HUES64 (cell line): ENCODE measurements at regions not wholly inside any gene's neighbourhood (a gene's known extent, or its start where the extent isn't known, plus 50 kb on each side); places are given as distances from the start of the nearest gene placed in this dataset.

Experiments
- H3K27ac ChIP-seq: 2 replicates; pipeline ENCODE4 v1.7.0; 2013; ENCODE audit warnings: low read depth, low read length, inconsistent platforms
- H3K27me3 ChIP-seq: 2 replicates; pipeline ENCODE4 v1.6.1; 2013; ENCODE audit warnings: mild to moderate bottlenecking, low read length; ENCODE audit not compliant: insufficient read depth
- H3K36me3 ChIP-seq: 2 replicates; pipeline ENCODE4 v1.6.1; 2013; ENCODE audit warnings: mild to moderate bottlenecking, low read length; ENCODE audit not compliant: insufficient read depth
- H3K4me1 ChIP-seq: 2 replicates; pipeline ENCODE4 v1.6.1; 2013; ENCODE audit warnings: mild to moderate bottlenecking, low read length, moderate library complexity; ENCODE audit not compliant: insufficient read depth
- H3K4me3 ChIP-seq: 2 replicates; pipeline ENCODE4 v1.5.1; 2013; ENCODE audit warnings: mild to moderate bottlenecking, low read length, moderate library complexity
- H3K9ac ChIP-seq: 2 replicates; pipeline ENCODE4 v1.6.1; 2013; ENCODE audit warnings: mild to moderate bottlenecking, low read depth, low read length
- H3K9me3 ChIP-seq: 2 replicates; pipeline ENCODE4 v1.6.1; 2013; ENCODE audit warnings: low read depth, low read length; ENCODE audit not compliant: insufficient read depth
- WGBS: fragments of 150-250, 120-280 bp; methylation state at CpG from one replicate; pipeline ENCODE4 v1.1.7; 2013; ENCODE audit warnings: missing lambda C conversion rate; 5-methylcytosine and 5-hydroxymethylcytosine counted together

GRCh38 chr1:104380003-104380402 is 630.3 kb downstream of the AMY1C start:
- Histone ChIP-seq H3K36me3 (no peaks in the 10 kb centered on the region), H3K9me3 (no peaks in the 10 kb centered on the region), H3K27ac (no peak overlapping the region), H3K4me3 (no peak overlapping the region), H3K4me1 (no peaks in the 10 kb centered on the region), H3K27me3 (no peaks in the 10 kb centered on the region), H3K9ac (no peak overlapping the region)
- 92% methylated on average over 2 of the region's 2 CpGs for WGBS

GRCh38 chr1:104387716-104388508 is 638.2 kb downstream of the AMY1C start:
- Histone ChIP-seq H3K4me3 (no peak overlapping the region), H3K9me3 (no peaks in the 10 kb centered on the region), H3K27me3 (no peaks in the 10 kb centered on the region), H3K36me3 (no peaks in the 10 kb centered on the region), H3K27ac (no peak overlapping the region), H3K9ac (no peak overlapping the region), H3K4me1 (no peaks in the 10 kb centered on the region)
- 85% methylated on average over 5 of the region's 5 CpGs for WGBS

- no peaks in the 10 kb centered on the region for H3K4me1 ChIP-seq
- H3K4me3 ChIP-seq: no peak overlapping the region
- no peaks in the 10 kb centered on the region for H3K9me3 ChIP-seq
- H3K36me3 ChIP-seq: no peaks in the 10 kb centered on the region
- no peaks in the 10 kb centered on the region for H3K27me3 ChIP-seq
- no peak overlapping the region for H3K27ac ChIP-seq
- WGBS: 88% methylated on average over 1 of the region's 1 CpG
- no peak overlapping the region for H3K9ac ChIP-seq
Measured at GRCh38 chr1:104392552-104392951, 642.9 kb downstream of the AMY1C start.

- H3K9me3 ChIP-seq: no peaks in the 10 kb centered on the region
- no CpG with 5 or more reads among the region's 2 CpGs for WGBS
- H3K36me3 ChIP-seq: no peaks in the 10 kb centered on the region
- H3K4me3 ChIP-seq: no peak overlapping the region
- H3K27me3 ChIP-seq: no peaks in the 10 kb centered on the region
- H3K4me1 ChIP-seq: no peaks in the 10 kb centered on the region
- no peak overlapping the region for H3K27ac ChIP-seq
- H3K9ac ChIP-seq: no peak overlapping the region
Measured at GRCh38 chr1:104402178-104402577, 652.5 kb downstream of the AMY1C start.

- Histone ChIP-seq H3K9me3 (no peaks in the 10 kb centered on the region), H3K36me3 (no peaks in the 10 kb centered on the region), H3K9ac (no peak overlapping the region), H3K27ac (no peak overlapping the region), H3K4me3 (no peak overlapping the region), H3K4me1 (no peaks in the 10 kb centered on the region), H3K27me3 (no peaks in the 10 kb centered on the region)
- 100% methylated on average over 1 of the region's 1 CpG for WGBS
Measured at GRCh38 chr1:104403883-104404282, 654.2 kb downstream of the AMY1C start.

GRCh38 chr1:104406728-104407127 is 657.0 kb downstream of the AMY1C start:
- H3K4me1 ChIP-seq: no peaks in the 10 kb centered on the region
- no peaks in the 10 kb centered on the region for H3K27me3 ChIP-seq
- no peak overlapping the region for H3K27ac ChIP-seq
- no peak overlapping the region for H3K4me3 ChIP-seq
- no peaks in the 10 kb centered on the region for H3K36me3 ChIP-seq
- no peak overlapping the region for H3K9ac ChIP-seq
- WGBS: 85% methylated on average over 2 of the region's 2 CpGs
- no peaks in the 10 kb centered on the region for H3K9me3 ChIP-seq

- WGBS: 96% methylated on average over 8 of the region's 8 CpGs
- Histone ChIP-seq H3K4me1 (no peaks in the 10 kb centered on the region), H3K9ac (no peak overlapping the region), H3K36me3 (no peaks in the 10 kb centered on the region), H3K9me3 (no peaks in the 10 kb centered on the region), H3K4me3 (no peak overlapping the region), H3K27me3 (no peaks in the 10 kb centered on the region), H3K27ac (no peak overlapping the region)
Measured at GRCh38 chr1:104408268-104408667, 658.6 kb downstream of the AMY1C start.

GRCh38 chr1:104435255-104435654 is 685.6 kb downstream of the AMY1C start:
- H3K9ac ChIP-seq: no peak overlapping the region
- H3K4me3 ChIP-seq: no peak overlapping the region
- WGBS: 96% methylated on average over 4 of the region's 4 CpGs
- H3K4me1 ChIP-seq: no peaks in the 10 kb centered on the region
- H3K27me3 ChIP-seq: no peaks in the 10 kb centered on the region
- H3K9me3 ChIP-seq: no peaks in the 10 kb centered on the region
- no peak overlapping the region for H3K27ac ChIP-seq
- H3K36me3 ChIP-seq: no peaks in the 10 kb centered on the region

GRCh38 chr1:104440011-104440410 is 690.3 kb downstream of the AMY1C start:
- H3K4me1 ChIP-seq: no peaks in the 10 kb centered on the region
- H3K4me3 ChIP-seq: no peak overlapping the region
- no peak overlapping the region for H3K27ac ChIP-seq
- H3K36me3 ChIP-seq: no peaks in the 10 kb centered on the region
- no peaks in the 10 kb centered on the region for H3K9me3 ChIP-seq
- WGBS: 80% methylated on average over 1 of the region's 1 CpG
- no peaks in the 10 kb centered on the region for H3K27me3 ChIP-seq
- no peak overlapping the region for H3K9ac ChIP-seq

- H3K36me3 ChIP-seq: no peaks in the 10 kb centered on the region
- no CpG with 5 or more reads among the region's 1 CpG for WGBS
- no peaks in the 10 kb centered on the region for H3K27me3 ChIP-seq
- no peak overlapping the region for H3K27ac ChIP-seq
- peaks cover 29% of the 10 kb centered on the region for H3K9me3 ChIP-seq
- H3K4me3 ChIP-seq: no peak overlapping the region
- no peak overlapping the region for H3K9ac ChIP-seq
- no peaks in the 10 kb centered on the region for H3K4me1 ChIP-seq
Measured at GRCh38 chr1:104456724-104457123, 707.0 kb downstream of the AMY1C start.

GRCh38 chr1:104459886-104460285 is 710.2 kb downstream of the AMY1C start:
- no peak overlapping the region for H3K27ac ChIP-seq
- no peaks in the 10 kb centered on the region for H3K36me3 ChIP-seq
- peaks cover 22% of the 10 kb centered on the region for H3K9me3 ChIP-seq
- no peaks in the 10 kb centered on the region for H3K4me1 ChIP-seq
- WGBS: 77% methylated on average over 2 of the region's 2 CpGs
- no peak overlapping the region for H3K9ac ChIP-seq
- H3K4me3 ChIP-seq: no peak overlapping the region
- no peaks in the 10 kb centered on the region for H3K27me3 ChIP-seq

GRCh38 chr1:104460880-104461279 is 711.2 kb downstream of the AMY1C start:
- Histone ChIP-seq H3K36me3 (no peaks in the 10 kb centered on the region), H3K27ac (no peak overlapping the region), H3K9ac (no peak overlapping the region), H3K9me3 (peaks cover 22% of the 10 kb centered on the region), H3K4me3 (no peak overlapping the region), H3K27me3 (no peaks in the 10 kb centered on the region), H3K4me1 (no peaks in the 10 kb centered on the region)
- 96% methylated on average over 1 of the region's 1 CpG for WGBS
